Activated T-cell treated with anti-CD3 and anti-CD28 coated beads for 1 hour (primary cell): ENCODE measurements at regions not wholly inside any gene's neighbourhood (a gene's known extent, or its start where the extent isn't known, plus 50 kb on each side); places are given as distances from the start of the nearest gene placed in this dataset.
"Not testable (repeated sequence)": the region's sequence is repeated elsewhere in the genome, so short reads cannot be mapped to it uniquely, and the experiment has no call there.

Experiments used
- DNase-seq: peaks from one replicate; pipeline ENCODE4 v3.0.0-alpha.2; 2020; ENCODE audit warnings: low read depth

DNA sequence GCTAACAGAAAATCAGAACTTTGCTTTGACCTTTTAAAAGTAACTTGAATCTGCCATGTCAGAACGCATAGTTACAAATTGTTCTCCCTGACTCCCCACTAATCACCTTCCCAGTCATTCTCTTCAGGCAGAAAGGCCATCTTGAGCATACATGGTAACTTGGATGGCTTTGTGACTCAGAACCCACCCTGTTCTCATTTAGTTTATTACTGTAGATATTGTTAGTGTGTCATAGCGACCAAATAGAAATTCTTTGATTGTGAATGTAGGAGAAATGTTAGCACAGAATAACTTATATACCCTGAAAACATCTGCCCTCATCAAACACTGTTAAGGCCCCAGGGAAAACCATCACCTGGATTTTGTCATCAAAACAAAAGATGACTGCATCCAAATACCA lies 382.0 kb downstream of the MAGEB5 start:
- DNase-seq, result no peak

DNA sequence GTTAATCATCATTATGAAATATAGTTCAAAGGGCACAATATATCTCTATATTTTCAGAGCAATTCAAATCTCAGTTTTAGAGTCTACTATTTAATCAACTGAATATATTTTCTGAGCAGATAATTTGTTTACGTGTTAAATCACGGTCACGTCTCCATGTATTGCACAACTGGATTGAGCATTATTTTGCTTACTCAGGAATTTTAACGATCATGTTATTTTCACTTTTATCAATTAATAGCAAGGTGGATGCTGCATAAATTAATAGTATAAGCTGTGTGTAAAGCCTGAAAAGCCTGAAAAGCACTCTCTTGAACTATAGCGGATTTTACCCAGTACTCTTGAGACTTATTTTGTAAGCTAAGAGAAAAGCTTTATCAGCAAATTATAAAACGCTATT lies 374.9 kb downstream of the MAGEB5 start:
- DNase-seq, result no peak

DNA sequence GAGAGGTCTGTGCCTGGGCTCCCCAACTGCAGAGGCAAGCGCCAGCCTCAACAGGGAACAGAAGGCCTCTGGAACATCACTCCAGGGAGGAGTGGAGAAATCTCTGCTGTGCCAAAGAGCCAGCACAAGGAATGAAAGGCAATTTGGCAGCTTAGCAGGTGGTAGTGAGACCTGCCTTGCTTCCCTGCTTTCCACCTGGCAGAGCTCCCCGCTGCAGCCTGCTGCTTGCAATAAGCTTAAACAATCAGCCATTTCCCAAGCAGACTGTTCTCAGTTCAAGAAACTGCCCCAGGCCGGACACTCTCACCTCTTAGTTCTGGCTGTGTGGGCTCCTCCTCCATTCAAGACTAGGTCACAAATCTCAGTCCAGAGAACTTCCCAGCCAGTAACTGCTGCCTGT lies 370.6 kb downstream of the MAGEB5 start:
- DNase-seq, result no peak

DNA sequence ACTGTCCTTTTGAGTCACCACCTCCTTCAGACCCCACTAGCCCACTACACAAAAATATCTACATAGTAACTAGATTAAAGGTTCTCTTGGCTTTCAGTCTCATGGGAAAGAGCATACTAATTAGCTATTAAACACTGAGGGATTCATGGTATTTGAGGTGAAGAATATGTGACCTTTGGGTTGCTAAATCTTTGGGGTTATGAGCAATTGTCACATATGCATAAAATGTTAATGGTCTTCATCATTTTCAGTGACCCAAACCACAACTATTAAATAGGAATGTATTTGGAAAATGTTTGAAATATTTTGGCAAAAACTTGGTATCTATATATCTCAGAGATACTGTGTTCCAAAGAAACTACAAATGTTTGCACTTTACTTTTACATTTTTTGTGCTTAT lies 365.1 kb downstream of the MAGEB5 start:
- no peak for DNase-seq

DNA sequence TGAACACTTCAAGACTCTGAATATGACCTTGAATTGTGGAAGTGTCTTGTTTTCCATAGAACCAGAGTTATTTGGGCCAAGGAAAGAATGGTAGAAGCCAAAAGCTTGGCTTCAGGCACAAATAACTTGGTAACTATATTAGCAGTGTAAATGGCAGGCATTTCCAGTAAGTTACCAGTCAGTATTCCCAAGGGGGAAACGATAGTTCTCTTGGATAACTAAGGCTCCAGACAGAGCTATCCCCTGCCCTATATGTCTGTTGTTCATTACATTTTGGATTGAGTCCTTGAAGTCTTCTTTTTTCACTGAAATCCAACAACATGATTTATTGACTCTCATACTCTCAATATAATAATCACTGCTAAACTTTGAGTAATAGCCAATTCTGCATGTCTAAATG lies 364.1 kb downstream of the MAGEB5 start:
- no peak for DNase-seq

DNA sequence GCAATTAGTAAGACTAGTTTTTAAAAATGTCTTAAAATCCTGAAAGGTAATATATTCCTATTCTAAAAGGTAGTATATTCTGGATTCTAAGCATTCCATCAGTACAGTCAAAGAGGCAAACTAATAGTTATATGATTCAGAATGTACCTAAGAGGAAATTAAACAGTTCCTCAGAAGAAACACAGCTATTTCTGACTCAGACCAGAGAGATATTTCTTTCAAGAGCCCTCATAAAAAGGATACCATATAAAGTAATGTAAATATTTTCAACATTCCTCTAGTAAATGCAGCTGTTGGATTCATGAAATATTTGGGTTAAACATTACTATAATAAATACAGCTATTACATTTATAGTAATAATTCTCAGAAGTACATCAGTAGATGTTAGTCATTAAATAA lies 358.3 kb downstream of the MAGEB5 start:
- DNase-seq, result no peak

DNA sequence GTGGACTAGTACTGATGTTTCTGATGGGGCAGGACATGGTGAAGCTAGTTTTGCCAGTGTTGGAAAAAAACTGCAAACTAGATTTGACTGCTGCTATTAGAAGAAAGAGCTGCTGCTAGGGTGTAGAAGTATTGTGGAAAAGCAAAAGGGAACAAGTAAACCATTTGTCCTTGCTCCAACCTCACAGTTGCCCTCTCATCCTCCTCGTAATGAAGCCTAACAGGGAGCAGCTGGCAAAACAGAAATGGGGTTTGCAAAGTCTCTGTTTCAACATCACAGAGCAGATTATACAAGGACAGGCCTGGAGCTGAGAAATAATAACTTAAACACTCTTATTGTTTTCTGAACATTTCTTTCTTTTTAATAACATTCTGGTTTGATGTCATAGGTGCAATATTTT lies 346.2 kb downstream of the MAGEB5 start:
- no peak for DNase-seq

DNA sequence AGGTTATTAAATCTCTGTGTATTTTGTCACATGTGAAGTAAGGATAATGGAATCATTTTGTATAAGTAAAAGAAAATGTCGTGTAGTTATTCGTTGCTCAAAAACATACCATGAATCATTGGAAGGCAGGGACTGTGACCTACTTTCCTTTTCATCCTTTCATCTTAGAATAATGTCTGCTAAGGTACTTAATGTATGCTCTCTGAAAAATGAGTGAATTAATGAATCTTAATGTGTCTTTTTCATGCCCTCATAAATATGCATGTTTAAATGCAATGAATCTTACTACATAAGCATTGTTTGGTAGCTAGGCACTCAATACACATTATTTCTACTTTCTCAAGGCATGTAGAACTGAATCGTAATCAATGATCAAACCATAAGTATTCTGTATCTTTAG lies 343.9 kb downstream of the MAGEB5 start:
- no peak for DNase-seq

DNA sequence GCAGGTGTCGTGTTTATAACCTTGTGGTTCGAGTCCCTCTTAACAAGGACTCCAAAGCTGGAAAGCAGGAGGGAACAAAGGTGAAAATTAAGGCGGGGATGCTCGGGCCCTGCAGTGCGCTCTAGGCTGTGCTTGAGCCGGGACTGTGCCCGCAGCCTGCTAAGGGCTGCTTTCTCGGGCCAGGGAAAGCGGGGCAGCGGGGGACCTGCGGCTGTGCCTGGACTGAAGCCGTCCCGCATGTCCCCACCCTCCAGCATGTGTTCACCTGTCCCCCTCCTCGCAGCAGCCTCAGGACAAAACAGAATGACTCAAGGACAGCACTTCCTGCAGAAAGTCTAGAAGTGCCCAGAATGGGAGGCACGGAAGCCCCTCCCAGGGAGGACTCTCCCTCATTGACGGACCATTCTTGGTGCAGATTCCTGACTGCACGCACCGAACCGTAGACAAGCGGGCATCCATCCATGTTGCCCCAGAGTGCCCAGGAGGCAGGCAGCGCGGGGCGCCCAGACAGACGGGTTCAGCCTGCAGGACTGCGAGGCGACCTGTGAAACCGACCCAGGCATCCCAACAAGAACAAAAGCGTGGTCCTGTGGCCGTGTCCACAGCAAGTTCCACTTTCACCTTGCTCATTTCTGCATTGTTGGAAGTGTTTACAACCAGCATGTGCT lies 342.9 kb downstream of the MAGEB5 start:
- DNase-seq, result no peak

DNA sequence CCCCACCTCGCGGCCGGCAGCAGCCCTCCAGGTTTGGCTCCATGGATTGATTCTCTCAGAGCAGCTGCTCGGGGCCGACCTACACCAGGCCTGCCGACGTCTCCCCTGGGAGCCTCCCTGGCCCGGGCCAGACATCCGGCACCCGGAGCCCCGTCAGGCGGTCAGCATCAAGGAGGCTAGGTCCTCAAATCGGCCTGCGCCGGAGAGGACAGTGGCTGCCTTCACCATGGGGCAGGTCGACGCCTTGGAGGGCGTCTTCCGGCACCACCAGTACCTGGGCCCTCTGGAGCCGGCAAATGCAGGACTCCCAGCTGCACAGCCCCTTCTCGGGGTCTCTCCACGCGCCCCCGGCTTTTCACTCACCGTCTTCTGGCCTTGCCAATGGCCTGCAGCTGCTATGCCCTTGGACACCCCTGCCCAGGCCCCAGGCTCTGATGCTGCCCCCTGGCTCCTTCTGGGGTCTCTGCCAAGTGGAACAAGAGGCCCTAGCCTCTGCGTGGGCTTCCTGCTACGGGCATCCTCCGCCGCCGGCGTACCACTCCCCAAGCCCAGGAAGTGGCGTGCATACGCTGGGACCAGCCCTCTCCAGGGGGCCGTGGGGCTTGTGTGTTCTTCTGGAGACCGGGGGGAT lies 341.8 kb downstream of the MAGEB5 start:
- no peak for DNase-seq

DNA sequence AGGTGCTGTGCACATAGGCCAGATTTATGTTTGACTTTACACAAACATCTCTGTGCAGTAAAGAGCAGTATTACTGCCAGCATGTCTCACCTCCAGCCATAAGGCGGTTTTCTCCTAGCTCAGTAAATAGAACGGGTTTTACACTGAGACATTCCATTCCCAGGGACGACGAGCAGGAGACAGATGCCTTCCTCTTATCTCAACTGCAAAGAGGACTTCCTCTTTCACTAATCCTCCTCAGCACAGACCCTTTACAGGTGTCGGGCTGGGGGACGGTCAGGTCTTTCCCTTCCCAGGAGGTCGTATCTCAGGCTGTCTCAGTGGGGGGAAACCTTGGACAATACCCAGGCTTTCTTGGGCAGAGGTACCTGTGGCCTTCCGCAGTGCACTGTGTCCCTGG lies 309.8 kb downstream of the MAGEB5 start:
- DNase-seq, result not testable (repeated sequence)

DNA sequence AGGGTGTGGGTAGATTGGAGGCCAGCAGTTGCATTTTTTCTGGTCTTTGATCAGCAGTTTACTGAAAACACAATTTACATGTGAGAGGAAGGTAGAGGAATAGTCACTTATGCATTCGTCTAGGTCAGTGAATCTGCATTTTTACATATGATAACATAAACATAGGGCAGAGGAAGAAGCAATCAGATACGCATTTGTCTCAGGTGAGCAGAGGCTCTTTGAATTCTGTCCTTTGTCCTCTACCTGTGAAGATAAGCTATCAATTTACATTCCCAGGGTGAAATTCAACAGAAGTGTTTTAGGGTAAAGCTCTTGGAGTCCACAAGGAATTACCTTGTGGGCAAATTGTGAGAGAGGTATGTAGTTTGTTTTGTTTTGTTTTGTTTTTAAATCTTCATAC lies 306.5 kb downstream of the MAGEB5 start:
- DNase-seq, result no peak

DNA sequence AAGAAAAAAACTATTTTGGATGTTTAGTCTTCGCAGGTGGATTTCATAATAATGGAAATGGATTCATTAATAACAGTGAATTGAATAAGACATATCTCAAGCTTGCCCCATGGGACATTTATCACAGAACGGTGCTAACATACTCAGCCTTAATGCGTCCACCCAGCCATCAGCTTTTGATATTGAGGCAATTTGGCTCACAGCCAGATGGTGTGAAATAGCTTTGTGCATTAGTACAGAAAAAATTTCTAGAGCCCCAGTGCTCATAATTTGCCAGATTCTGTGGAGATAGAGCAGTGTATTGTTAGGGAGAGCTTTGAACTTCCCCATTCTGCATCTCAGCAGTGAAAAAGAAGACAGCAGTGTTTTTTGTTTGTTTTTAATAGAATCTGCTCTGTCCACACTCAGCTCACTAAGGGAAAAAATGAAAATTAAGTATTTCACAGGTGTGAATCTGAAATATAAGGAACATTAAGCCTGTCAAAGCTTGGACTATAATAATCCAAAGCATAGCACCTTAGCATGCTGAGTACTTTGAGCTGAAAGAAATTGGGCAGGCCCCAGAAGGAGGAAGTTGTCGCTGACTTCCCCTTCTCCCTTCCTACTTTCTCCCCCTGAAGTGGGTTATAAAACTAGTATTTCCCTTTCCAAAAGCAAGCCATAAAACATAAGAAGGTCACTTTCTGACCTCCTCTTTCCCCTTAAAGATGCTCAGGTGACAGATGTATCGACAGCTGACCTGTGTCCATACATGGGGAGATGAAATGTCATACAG lies 295.8 kb downstream of the MAGEB5 start:
- no peak for DNase-seq

DNA sequence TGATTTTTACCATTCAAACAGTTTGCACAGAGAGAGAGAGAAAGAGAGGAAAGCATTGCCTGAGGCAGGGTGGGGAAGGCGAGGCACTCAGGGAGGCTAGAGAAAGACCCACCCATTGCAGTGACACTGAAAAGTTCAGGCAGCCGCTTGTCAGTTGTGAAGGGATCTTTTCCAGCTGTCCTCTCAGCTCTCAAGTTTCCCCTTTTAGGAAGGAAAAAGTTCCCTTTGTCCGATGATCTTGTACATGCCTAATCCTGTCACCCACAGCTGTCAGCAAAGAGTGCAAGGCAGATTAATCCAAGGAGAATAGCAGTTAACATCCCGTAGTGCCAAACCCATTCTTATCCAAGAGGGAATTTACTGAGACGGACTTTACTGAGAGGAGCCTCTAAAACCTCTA lies 255.0 kb downstream of the MAGEB5 start:
- no peak for DNase-seq

DNA sequence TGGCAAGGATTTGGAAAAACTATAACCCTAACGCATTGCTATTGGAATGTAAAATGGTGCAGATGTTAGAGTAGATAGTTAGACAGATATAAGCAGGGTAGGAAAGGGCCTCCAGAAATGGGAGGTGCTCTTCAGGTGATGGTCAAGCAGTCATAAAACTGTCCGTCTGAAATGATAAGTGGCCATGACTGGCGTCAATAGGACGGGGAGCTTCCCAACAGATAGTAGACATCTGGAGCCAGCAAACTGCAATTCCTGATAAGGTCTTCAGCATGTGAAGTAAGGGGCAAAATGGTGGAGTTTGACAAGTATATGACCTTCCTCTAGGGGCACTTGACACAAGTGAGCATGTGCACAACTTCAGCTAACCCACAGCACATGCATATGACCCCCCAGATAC lies 250.4 kb downstream of the MAGEB5 start:
- DNase-seq, result no peak

DNA sequence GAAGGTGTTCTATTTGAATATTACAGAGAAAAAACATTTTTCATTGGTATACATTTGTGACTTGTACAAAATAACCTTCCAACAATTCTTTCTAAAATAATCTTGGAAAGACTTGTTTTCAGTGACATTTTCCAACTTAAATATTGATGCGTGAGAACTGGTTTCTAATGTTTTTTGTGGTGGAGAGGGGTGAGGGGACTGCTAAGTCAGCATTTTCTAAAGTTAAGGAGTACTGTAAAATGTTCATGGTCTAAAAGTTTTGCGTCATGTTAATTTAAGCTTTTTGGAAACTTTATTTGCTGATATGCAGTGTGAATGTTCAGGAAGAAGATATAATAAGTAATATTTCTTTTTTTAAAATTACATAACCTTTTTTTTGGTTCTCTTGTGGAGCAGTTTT lies 229.3 kb downstream of the MAGEB5 start:
- DNase-seq, result no peak

DNA sequence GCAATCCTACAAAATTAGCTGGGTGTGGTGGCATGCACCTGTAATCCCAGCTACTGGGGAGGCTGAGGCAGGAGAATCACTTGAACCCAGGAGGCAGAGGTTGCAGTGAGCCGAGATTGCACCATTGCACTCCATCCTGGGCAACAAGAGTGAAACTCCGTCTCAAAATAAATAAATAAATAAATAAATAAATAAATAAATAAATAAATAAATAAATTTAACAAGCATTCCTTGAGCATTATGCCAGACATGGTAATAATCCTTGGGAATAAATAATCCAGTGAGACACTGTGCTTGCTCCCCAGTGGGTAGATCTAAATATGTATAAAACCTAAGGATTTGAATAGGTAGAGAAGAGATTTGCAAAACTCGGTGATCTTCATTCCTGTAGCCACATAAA lies 228.4 kb downstream of the MAGEB5 start:
- not testable (repeated sequence) for DNase-seq

DNA sequence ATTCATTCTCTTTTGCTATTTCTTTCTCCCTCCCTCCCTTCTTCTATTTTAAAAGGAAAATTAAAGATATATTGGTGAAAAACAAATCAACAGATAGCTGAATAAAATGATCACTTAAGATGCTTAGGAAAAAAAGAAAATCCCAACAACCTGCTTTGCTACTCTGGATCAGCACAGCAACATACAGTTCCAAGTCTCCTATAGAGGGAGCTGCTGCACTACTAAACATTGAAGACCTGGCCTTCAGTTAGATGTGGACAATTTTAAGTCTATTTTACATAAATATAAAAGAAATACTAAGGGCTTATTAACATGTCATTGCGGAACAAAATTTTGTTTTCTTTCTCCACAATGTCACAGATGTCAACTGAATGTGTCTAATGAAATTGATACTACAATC lies 226.4 kb downstream of the MAGEB5 start:
- DNase-seq, result no peak

DNA sequence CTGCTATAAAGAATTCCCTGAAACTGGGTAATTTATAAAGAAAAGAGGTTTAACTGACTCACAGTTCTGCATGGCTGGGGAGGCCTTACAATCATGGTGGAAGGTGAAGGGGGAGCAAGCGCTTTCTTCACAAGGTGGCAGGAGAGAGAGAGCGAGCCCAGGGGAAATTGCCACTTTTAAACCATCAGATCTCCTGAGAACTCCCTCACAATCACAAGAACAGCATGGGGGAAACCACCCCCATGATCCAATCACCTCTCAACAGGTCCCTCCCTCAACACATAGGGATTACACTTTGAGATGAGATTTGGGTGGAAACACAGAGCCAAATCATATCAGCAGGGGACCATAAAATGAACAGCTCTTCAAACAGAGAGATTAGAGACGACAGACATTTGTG lies 198.6 kb downstream of the MAGEB5 start:
- DNase-seq, result no peak

DNA sequence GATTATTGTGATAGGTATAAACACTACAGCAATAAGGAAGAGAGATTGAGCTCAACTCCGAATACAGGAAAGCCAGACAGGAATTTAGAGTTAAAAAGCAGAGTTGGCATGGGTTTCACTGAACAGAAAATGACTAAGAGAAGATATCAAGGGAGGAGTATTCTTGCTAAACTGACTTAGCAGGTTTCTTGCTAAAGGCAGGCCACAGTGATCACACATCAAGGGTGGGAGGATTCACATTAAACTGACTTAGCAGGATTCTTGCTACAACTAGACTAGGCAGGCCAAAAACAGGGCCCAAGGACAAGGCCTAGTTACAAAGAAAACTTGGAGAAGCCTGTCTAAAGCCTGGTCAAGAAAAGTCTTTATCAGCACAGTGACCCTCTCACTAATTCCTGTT lies 195.1 kb downstream of the MAGEB5 start:
- no peak for DNase-seq

DNA sequence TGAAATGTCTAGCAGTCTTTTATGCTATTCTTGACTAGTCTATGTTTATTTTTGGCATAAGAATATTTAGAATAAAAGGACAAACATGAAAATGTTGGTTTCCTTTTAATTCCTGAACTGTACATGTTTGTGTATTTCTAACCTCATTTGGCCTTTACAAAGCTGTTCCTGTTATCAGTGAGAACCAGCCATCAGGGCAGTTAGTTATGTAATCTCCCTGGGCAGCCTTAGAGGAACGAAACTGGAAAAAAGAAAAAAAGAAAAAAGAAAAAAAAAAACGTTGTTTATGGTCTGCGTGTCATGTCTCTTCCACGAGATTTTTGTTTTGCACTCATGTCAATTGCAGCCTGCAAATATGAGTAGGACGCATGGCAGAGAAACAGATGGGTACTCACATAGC lies 193.7 kb downstream of the MAGEB5 start:
- no peak for DNase-seq

DNA sequence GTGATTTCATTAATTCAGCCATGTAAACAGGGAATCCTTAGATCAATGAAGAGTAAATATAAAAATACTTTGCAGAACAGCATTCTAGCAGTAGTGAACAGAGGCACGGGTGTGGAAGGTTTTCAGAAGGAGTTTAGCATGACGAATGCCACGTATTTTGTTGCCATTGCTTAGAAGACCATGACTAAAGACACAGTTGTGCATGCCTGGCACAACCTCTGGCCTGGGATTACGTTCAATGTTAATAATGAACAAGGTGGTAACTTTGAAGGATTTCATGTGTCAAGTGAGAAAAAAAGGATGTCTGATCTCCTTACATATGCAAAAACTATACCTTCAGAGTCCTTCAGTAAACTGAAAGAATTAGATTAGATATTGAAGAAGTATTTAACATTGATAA lies 171.9 kb downstream of the MAGEB5 start:
- no peak for DNase-seq

DNA sequence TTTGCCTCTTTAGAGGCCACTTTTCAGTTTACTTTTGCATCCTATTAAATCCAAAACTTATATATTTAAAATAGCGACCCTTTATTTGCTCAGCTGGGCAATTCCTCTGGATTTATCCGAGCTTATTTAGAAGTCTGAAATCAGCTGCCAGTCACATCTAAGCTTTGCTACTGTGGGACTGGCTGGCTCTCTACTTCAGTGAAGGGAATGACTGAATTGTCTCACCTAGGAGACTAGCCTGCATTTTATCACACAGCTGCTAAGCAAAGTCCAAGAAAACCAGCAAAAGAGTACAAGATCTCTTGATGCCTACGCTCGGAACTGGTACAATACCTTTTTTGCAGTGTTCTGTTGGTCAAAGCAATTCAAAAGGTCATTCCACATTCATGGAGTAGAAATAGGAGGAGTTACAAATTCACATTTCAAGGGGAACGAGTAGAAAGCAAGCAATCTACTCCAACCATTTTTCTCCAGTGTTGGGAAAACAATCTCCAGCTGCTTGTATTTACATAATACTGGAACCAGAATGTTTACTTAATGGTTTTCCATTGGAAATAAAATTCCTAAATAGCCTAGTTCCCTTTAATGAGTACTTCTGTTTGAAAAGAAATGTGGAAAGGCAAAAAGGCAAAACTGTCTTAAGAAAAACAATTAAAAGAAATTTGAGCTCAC lies 160.2 kb downstream of the MAGEB5 start:
- no peak for DNase-seq
